NB4 (cell line): ENCODE measurements at regions not wholly inside any gene's neighbourhood (a gene's known extent, or its start where the extent isn't known, plus 50 kb on each side); places are given as distances from the start of the nearest gene placed in this dataset.

ENCODE experiments used
- DNase-seq: peaks from one replicate; pipeline ENCODE4 v3.0.0; 2010; ENCODE audit warnings: low read depth
- H3K4me3 ChIP-seq: one replicate; pipeline ENCODE4 v1.5.1; 2011; ENCODE audit warnings: mild to moderate bottlenecking, low read depth, low read length, moderate library complexity
- CTCF ChIP-seq: IDR thresholded peaks from one replicate; pipeline ENCODE4 v1.5.1; 2012; ENCODE audit warnings: low read depth, low read length
- MAX ChIP-seq: IDR thresholded peaks from 2 replicates; pipeline ENCODE4 v1.6.1; 2011; ENCODE audit warnings: low read depth, low read length
- MYC ChIP-seq: IDR thresholded peaks from 2 replicates; pipeline ENCODE4 v1.6.1; 2011; ENCODE audit warnings: low read depth, low read length
- POLR2A ChIP-seq: IDR thresholded peaks from 2 replicates; pipeline ENCODE4 v1.6.1; 2011; ENCODE audit warnings: mild to moderate bottlenecking; ENCODE audit not compliant: insufficient read length; ENCODE audit errors: extremely low read depth

GRCh38 chr2:167712275-167712674 is 535.1 kb downstream of the STK39 start:
- TF ChIP-seq MAX (no peak), CTCF (no peak), POLR2A (no peak), MYC (no peak)

GRCh38 chr2:167708998-167709397 is 538.4 kb downstream of the STK39 start:
- DNase-seq = no peak
- TF ChIP-seq CTCF (no peak), MYC (no peak)
- H3K4me3 ChIP-seq = no peak overlapping the region

More at GRCh38 chr2:167712275-167712674, 535.1 kb downstream of the STK39 start:
- no peak overlapping the region for H3K4me3 ChIP-seq
- no peak for DNase-seq

GRCh38 chr2:167706800-167707199 is 540.6 kb downstream of the STK39 start:
- no peak for DNase-seq
- TF ChIP-seq MAX (no peak), MYC (no peak), POLR2A (no peak), CTCF (no peak)
- H3K4me3 ChIP-seq = no peak overlapping the region

GRCh38 chr2:167703441-167703840 is 544.0 kb downstream of the STK39 start:
- peak; percentile 12 for DNase-seq
- no peak overlapping the region for H3K4me3 ChIP-seq
- TF ChIP-seq MYC = no peak
- no peak for TF ChIP-seq POLR2A
- no peak for TF ChIP-seq MAX
- no peak for TF ChIP-seq CTCF

- TF ChIP-seq POLR2A (no peak), MYC (no peak), MAX (no peak), CTCF (no peak)
- DNase-seq = no peak
- no peak overlapping the region for H3K4me3 ChIP-seq
Measured at GRCh38 chr2:167702227-167702626, 545.2 kb downstream of the STK39 start.

GRCh38 chr2:167701651-167702050 is 545.7 kb downstream of the STK39 start:
- DNase-seq = no peak
- no peak overlapping the region for H3K4me3 ChIP-seq
- TF ChIP-seq POLR2A (no peak), CTCF (no peak), MYC (no peak)
